GM23338 (cell line): ENCODE measurements at regions not wholly inside any gene's neighbourhood (a gene's known extent, or its start where the extent isn't known, plus 50 kb on each side); places are given as distances from the start of the nearest gene placed in this dataset.

Experiments used
- CREB1 ChIP-seq: fragments of 250-450 bp; sonication (Bioruptor Pico); IDR thresholded peaks from 2 replicates; pipeline ENCODE4 v1.5.0; 2020; ENCODE audit warnings: low read depth, mild to moderate bottlenecking, moderate library complexity
- CTCF ChIP-seq, 2 experiments: fragments of 200-600 bp in 1 of 2; sonication (generic) in 1 of 2; conservative IDR thresholded peaks; 2 replicates each; pipeline versions ENCODE4 v1.5.1 to v1.6.1; 2016 to 2017; ENCODE audit warnings: antibody characterized with exemption in 2 of 2, low read depth in 2 of 2, mild to moderate bottlenecking in 2 of 2, moderate library complexity in 1 of 2
- EZH2phosphoT487 ChIP-seq: fragments of 200-600 bp; sonication (generic); IDR thresholded peaks from one replicate; pipeline ENCODE4 v1.8.1; 2018; ENCODE audit warnings: antibody characterized with exemption; ENCODE audit not compliant: unreplicated experiment
- JUNB ChIP-seq: IDR thresholded peaks from one replicate; pipeline ENCODE4 v1.6.1; 2016; ENCODE audit warnings: antibody characterized with exemption; ENCODE audit not compliant: unreplicated experiment
- POLR2AphosphoS5 ChIP-seq: IDR thresholded peaks from 2 replicates; pipeline ENCODE4 v1.6.1; 2016; ENCODE audit warnings: antibody characterized with exemption, low read depth
- ZNF331 ChIP-seq: fragments of 250-450 bp; sonication (Bioruptor Pico); IDR thresholded peaks from 2 replicates; pipeline ENCODE4 v1.5.0; 2020; ENCODE audit warnings: low read depth, mild to moderate bottlenecking, moderate library complexity
- TF ChIP-seq, protein P1 (sequence below): fragments of 250-450 bp; sonication (Bioruptor Pico); IDR thresholded peaks from 2 replicates; pipeline ENCODE4 v1.5.0; 2020; ENCODE audit warnings: mild to moderate bottlenecking, moderate library complexity
- TF ChIP-seq, protein P2 (sequence below): IDR thresholded peaks from 2 replicates; pipeline ENCODE4 v1.6.1; 2016; ENCODE audit warnings: antibody characterized with exemption

DNA sequence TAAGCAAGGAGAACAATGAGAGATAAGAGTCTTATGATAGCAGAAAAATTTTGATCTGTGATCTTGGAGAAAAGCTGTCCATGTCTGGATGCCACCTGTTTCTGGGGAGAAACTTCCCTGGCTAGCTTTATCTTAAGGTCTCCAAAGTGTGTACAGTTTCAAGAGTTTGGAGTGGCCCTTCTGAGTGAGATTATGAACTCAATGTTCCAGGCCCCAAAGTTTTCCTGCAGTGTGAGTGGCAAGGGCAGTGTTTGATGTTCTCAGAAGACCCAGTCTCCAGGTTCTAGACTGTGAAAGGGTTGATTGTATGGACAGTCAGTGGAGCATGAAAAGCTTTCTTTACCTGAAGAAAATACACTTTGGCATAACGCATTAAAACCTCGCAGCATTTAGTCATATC is 121.7 kb downstream of the OLIG3 start (continued):
- TF ChIP-seq, protein P1, sequence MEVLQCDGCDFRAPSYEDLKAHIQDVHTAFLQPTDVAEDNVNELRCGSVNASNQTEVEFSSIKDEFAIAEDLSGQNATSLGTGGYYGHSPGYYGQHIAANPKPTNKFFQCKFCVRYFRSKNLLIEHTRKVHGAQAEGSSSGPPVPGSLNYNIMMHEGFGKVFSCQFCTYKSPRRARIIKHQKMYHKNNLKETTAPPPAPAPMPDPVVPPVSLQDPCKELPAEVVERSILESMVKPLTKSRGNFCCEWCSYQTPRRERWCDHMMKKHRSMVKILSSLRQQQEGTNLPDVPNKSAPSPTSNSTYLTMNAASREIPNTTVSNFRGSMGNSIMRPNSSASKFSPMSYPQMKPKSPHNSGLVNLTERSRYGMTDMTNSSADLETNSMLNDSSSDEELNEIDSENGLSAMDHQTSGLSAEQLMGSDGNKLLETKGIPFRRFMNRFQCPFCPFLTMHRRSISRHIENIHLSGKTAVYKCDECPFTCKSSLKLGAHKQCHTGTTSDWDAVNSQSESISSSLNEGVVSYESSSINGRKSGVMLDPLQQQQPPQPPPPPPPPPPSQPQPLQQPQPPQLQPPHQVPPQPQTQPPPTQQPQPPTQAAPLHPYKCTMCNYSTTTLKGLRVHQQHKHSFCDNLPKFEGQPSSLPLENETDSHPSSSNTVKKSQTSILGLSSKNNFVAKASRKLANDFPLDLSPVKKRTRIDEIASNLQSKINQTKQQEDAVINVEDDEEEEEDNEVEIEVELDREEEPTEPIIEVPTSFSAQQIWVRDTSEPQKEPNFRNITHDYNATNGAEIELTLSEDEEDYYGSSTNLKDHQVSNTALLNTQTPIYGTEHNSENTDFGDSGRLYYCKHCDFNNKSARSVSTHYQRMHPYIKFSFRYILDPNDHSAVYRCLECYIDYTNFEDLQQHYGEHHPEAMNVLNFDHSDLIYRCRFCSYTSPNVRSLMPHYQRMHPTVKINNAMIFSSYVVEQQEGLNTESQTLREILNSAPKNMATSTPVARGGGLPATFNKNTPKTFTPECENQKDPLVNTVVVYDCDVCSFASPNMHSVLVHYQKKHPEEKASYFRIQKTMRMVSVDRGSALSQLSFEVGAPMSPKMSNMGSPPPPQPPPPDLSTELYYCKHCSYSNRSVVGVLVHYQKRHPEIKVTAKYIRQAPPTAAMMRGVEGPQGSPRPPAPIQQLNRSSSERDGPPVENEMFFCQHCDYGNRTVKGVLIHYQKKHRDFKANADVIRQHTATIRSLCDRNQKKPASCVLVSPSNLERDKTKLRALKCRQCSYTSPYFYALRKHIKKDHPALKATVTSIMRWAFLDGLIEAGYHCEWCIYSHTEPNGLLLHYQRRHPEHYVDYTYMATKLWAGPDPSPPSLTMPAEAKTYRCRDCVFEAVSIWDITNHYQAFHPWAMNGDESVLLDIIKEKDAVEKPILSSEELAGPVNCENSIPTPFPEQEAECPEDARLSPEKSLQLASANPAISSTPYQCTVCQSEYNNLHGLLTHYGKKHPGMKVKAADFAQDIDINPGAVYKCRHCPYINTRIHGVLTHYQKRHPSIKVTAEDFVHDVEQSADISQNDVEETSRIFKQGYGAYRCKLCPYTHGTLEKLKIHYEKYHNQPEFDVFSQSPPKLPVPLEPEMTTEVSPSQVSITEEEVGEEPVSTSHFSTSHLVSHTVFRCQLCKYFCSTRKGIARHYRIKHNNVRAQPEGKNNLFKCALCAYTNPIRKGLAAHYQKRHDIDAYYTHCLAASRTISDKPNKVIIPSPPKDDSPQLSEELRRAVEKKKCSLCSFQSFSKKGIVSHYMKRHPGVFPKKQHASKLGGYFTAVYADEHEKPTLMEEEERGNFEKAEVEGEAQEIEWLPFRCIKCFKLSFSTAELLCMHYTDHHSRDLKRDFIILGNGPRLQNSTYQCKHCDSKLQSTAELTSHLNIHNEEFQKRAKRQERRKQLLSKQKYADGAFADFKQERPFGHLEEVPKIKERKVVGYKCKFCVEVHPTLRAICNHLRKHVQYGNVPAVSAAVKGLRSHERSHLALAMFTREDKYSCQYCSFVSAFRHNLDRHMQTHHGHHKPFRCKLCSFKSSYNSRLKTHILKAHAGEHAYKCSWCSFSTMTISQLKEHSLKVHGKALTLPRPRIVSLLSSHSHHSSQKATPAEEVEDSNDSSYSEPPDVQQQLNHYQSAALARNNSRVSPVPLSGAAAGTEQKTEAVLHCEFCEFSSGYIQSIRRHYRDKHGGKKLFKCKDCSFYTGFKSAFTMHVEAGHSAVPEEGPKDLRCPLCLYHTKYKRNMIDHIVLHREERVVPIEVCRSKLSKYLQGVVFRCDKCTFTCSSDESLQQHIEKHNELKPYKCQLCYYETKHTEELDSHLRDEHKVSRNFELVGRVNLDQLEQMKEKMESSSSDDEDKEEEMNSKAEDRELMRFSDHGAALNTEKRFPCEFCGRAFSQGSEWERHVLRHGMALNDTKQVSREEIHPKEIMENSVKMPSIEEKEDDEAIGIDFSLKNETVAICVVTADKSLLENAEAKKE (CRISPR knock-in tag): no peak
- TF ChIP-seq CTCF (conservative IDR thresholded peaks at IDR 0.05; ENCODE audit: low read depth in 2 of 2) (no peak), EZH2phosphoT487 (no peak), CREB1 (CRISPR knock-in tag) (no peak), ZNF331 (no peak), JUNB (no peak), POLR2AphosphoS5 (no peak)
- TF ChIP-seq, protein P2, sequence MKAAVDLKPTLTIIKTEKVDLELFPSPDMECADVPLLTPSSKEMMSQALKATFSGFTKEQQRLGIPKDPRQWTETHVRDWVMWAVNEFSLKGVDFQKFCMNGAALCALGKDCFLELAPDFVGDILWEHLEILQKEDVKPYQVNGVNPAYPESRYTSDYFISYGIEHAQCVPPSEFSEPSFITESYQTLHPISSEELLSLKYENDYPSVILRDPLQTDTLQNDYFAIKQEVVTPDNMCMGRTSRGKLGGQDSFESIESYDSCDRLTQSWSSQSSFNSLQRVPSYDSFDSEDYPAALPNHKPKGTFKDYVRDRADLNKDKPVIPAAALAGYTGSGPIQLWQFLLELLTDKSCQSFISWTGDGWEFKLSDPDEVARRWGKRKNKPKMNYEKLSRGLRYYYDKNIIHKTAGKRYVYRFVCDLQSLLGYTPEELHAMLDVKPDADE: no peak
